Stimulated activated effector memory CD8-positive, alpha-beta T cell treated with anti-CD3 and anti-CD28 coated beads, Interleukin-12 subunit alpha, Interleukin-12 subunit beta, amount 100 ng/mL, for 72 hours (primary cell): ENCODE measurements at regions not wholly inside any gene's neighbourhood (a gene's known extent, or its start where the extent isn't known, plus 50 kb on each side); places are given as distances from the start of the nearest gene placed in this dataset.
"Not testable (repeated sequence)": the region's sequence is repeated elsewhere in the genome, so short reads cannot be mapped to it uniquely, and the experiment has no call there.

Source experiments
- ATAC-seq: fragments of 150-1000 bp; cut with Tn5 transposase; 2 replicates; pipeline ENCODE4 v1.10.0; 2021
- DNase-seq, 2 donors: peaks; one replicate each; pipeline ENCODE4 v3.0.0; 2021 to 2022; ENCODE audit warnings: low spot score in 2 of 2
- H3K27ac Mint-ChIP-seq: one replicate; pipeline ENCODE4 v1.8.0; 2022; ENCODE audit warnings: mild to moderate bottlenecking, mixed read lengths
- H3K36me3 Mint-ChIP-seq: one replicate; pipeline ENCODE4 v1.8.0; 2022; ENCODE audit warnings: mild to moderate bottlenecking, mixed read lengths
- H3K4me1 Mint-ChIP-seq: one replicate; pipeline ENCODE4 v1.8.0; 2022; ENCODE audit warnings: mixed read lengths
- H3K4me3 Mint-ChIP-seq: one replicate; pipeline ENCODE4 v1.8.0; 2022; ENCODE audit warnings: mild to moderate bottlenecking, mixed read lengths
- H3K9me3 Mint-ChIP-seq: one replicate; pipeline ENCODE4 v1.8.0; 2022; ENCODE audit warnings: mixed read lengths

GRCh38 chr7:19290066-19290465 is 144.8 kb upstream of the FERD3L start:
- H3K4me3 Mint-ChIP-seq, result no peak overlapping the region
- peaks cover 18% of the 10 kb centered on the region for H3K9me3 Mint-ChIP-seq

GRCh38 chr7:19284596-19285300 is 139.5 kb upstream of the FERD3L start:
- Mint-ChIP-seq H3K4me3 (no peak overlapping the region), H3K9me3 (peaks cover 15% of the 10 kb centered on the region), H3K27ac (no peak overlapping the region), H3K36me3 (no peaks in the 10 kb centered on the region), H3K4me1 (no peaks in the 10 kb centered on the region)
- no peak for ATAC-seq
- DNase-seq, result no peak

More at GRCh38 chr7:19290066-19290465, 144.8 kb upstream of the FERD3L start:
- Mint-ChIP-seq H3K27ac (no peak overlapping the region), H3K4me1 (no peaks in the 10 kb centered on the region), H3K36me3 (no peaks in the 10 kb centered on the region)
- ATAC-seq (no peak), DNase-seq (no peak)

GRCh38 chr7:19284136-19284535 is 138.9 kb upstream of the FERD3L start:
- no peak overlapping the region for H3K4me3 Mint-ChIP-seq
- H3K27ac Mint-ChIP-seq, result no peak overlapping the region
- no peaks in the 10 kb centered on the region for H3K36me3 Mint-ChIP-seq
- DNase-seq (no peak), ATAC-seq (no peak)
- H3K4me1 Mint-ChIP-seq, result no peaks in the 10 kb centered on the region
- H3K9me3 Mint-ChIP-seq, result peaks cover 21% of the 10 kb centered on the region

GRCh38 chr7:19275000-19275399 is 129.8 kb upstream of the FERD3L start:
- H3K27ac Mint-ChIP-seq, result no peak overlapping the region
- no peaks in the 10 kb centered on the region for H3K4me1 Mint-ChIP-seq
- DNase-seq (no peak), ATAC-seq (no peak)
- H3K4me3 Mint-ChIP-seq, result no peak overlapping the region
- H3K36me3 Mint-ChIP-seq, result no peaks in the 10 kb centered on the region
- H3K9me3 Mint-ChIP-seq, result peaks cover 33% of the 10 kb centered on the region

GRCh38 chr7:19272329-19272728 is 127.1 kb upstream of the FERD3L start:
- ATAC-seq, H3K4me3 Mint-ChIP-seq, DNase-seq, H3K27ac Mint-ChIP-seq, H3K36me3 Mint-ChIP-seq, H3K4me1 Mint-ChIP-seq: not testable (repeated sequence)
- peaks cover 15% of the 10 kb centered on the region for H3K9me3 Mint-ChIP-seq

GRCh38 chr7:19269301-19269700 is 124.1 kb upstream of the FERD3L start:
- Mint-ChIP-seq H3K4me1 (no peaks in the 10 kb centered on the region), H3K27ac (no peak overlapping the region), H3K9me3 (peaks cover 10% of the 10 kb centered on the region), H3K4me3 (no peak overlapping the region), H3K36me3 (no peaks in the 10 kb centered on the region)
- DNase-seq (no peak), ATAC-seq (no peak)

- no peak overlapping the region for H3K4me3 Mint-ChIP-seq
- ATAC-seq, result no peak
- no peaks in the 10 kb centered on the region for H3K4me1 Mint-ChIP-seq
- no peak for DNase-seq
- H3K9me3 Mint-ChIP-seq, result peaks cover 10% of the 10 kb centered on the region
- no peaks in the 10 kb centered on the region for H3K36me3 Mint-ChIP-seq
- no peak overlapping the region for H3K27ac Mint-ChIP-seq
Measured at GRCh38 chr7:19268737-19269136, 123.5 kb upstream of the FERD3L start.

- H3K27ac Mint-ChIP-seq, result no peak overlapping the region
- H3K36me3 Mint-ChIP-seq, result no peaks in the 10 kb centered on the region
- H3K4me3 Mint-ChIP-seq, result no peak overlapping the region
- no peak for ATAC-seq
- no peaks in the 10 kb centered on the region for H3K4me1 Mint-ChIP-seq
- DNase-seq, result no peak
- peaks cover 6% of the 10 kb centered on the region for H3K9me3 Mint-ChIP-seq
Measured at GRCh38 chr7:19262826-19263225, 117.6 kb upstream of the FERD3L start.

- Mint-ChIP-seq H3K4me1 (no peaks in the 10 kb centered on the region), H3K9me3 (peaks cover 4% of the 10 kb centered on the region), H3K27ac (no peak overlapping the region), H3K36me3 (no peaks in the 10 kb centered on the region), H3K4me3 (no peak overlapping the region)
- DNase-seq (no peak), ATAC-seq (no peak)
Measured at GRCh38 chr7:19249281-19249680, 104.1 kb upstream of the FERD3L start.

- Mint-ChIP-seq H3K9me3 (peaks cover 4% of the 10 kb centered on the region), H3K36me3 (no peaks in the 10 kb centered on the region), H3K27ac (no peak overlapping the region), H3K4me3 (no peak overlapping the region), H3K4me1 (no peaks in the 10 kb centered on the region)
- DNase-seq (no peak), ATAC-seq (no peak)
Measured at GRCh38 chr7:19248681-19249080, 103.5 kb upstream of the FERD3L start.

- Mint-ChIP-seq H3K9me3 (peaks cover 5% of the 10 kb centered on the region), H3K4me3 (no peak overlapping the region), H3K27ac (no peak overlapping the region), H3K4me1 (no peaks in the 10 kb centered on the region), H3K36me3 (no peaks in the 10 kb centered on the region)
- DNase-seq (no peak), ATAC-seq (no peak)
Measured at GRCh38 chr7:19248115-19248514, 102.9 kb upstream of the FERD3L start.

- H3K27ac Mint-ChIP-seq, result no peak overlapping the region
- peaks cover 6% of the 10 kb centered on the region for H3K9me3 Mint-ChIP-seq
- no peak for ATAC-seq
- no peak overlapping the region for H3K4me3 Mint-ChIP-seq
- H3K4me1 Mint-ChIP-seq, result no peaks in the 10 kb centered on the region
- no peaks in the 10 kb centered on the region for H3K36me3 Mint-ChIP-seq
- DNase-seq, result no peak
Measured at GRCh38 chr7:19247017-19247416, 101.8 kb upstream of the FERD3L start.

- ATAC-seq (no peak), DNase-seq (no peak)
- H3K9me3 Mint-ChIP-seq, result peaks cover 12% of the 10 kb centered on the region
- no peak overlapping the region for H3K27ac Mint-ChIP-seq
- H3K36me3 Mint-ChIP-seq, result no peaks in the 10 kb centered on the region
- no peak overlapping the region for H3K4me3 Mint-ChIP-seq
- H3K4me1 Mint-ChIP-seq, result no peaks in the 10 kb centered on the region
Measured at GRCh38 chr7:19242246-19242645, 97.0 kb upstream of the FERD3L start.

GRCh38 chr7:19239951-19240350 is 94.7 kb upstream of the FERD3L start:
- H3K9me3 Mint-ChIP-seq, result peaks cover 12% of the 10 kb centered on the region
- ATAC-seq (no peak), DNase-seq (no peak)
- H3K27ac Mint-ChIP-seq, result no peak overlapping the region
- H3K4me3 Mint-ChIP-seq, result no peak overlapping the region
- H3K4me1 Mint-ChIP-seq, result no peaks in the 10 kb centered on the region
- no peaks in the 10 kb centered on the region for H3K36me3 Mint-ChIP-seq

GRCh38 chr7:19235680-19236079 is 90.5 kb upstream of the FERD3L start:
- ATAC-seq (no peak), DNase-seq (no peak)
- Mint-ChIP-seq H3K4me1 (no peaks in the 10 kb centered on the region), H3K4me3 (no peak overlapping the region), H3K36me3 (no peaks in the 10 kb centered on the region), H3K9me3 (peaks cover 13% of the 10 kb centered on the region), H3K27ac (no peak overlapping the region)

GRCh38 chr7:19224951-19225350 is 79.7 kb upstream of the FERD3L start:
- no peak overlapping the region for H3K27ac Mint-ChIP-seq
- no peaks in the 10 kb centered on the region for H3K4me1 Mint-ChIP-seq
- ATAC-seq (no peak), DNase-seq (no peak)
- no peak overlapping the region for H3K4me3 Mint-ChIP-seq
- peaks cover 15% of the 10 kb centered on the region for H3K9me3 Mint-ChIP-seq
- H3K36me3 Mint-ChIP-seq, result no peaks in the 10 kb centered on the region

GRCh38 chr7:19215412-19215811 is 70.2 kb upstream of the FERD3L start:
- no peaks in the 10 kb centered on the region for H3K4me1 Mint-ChIP-seq
- H3K9me3 Mint-ChIP-seq, result peaks cover 8% of the 10 kb centered on the region
- H3K27ac Mint-ChIP-seq, result no peak overlapping the region

More at GRCh38 chr7:19215412-19215811, 70.2 kb upstream of the FERD3L start:
- H3K4me3 Mint-ChIP-seq, result no peak overlapping the region
- no peak for ATAC-seq
- H3K36me3 Mint-ChIP-seq, result no peaks in the 10 kb centered on the region
- DNase-seq, result no peak
